HG03432 (cell line): ENCODE measurements at regions not wholly inside any gene's neighbourhood (a gene's known extent, or its start where the extent isn't known, plus 50 kb on each side); places are given as distances from the start of the nearest gene placed in this dataset.

Experiments
- ATAC-seq: cut with Tn5 transposase; IDR thresholded peaks from one replicate; pipeline ENCODE4 v1.9.1; 2021; ENCODE audit warnings: mild to moderate bottlenecking, moderate library complexity; ENCODE audit not compliant: unreplicated experiment

DNA sequence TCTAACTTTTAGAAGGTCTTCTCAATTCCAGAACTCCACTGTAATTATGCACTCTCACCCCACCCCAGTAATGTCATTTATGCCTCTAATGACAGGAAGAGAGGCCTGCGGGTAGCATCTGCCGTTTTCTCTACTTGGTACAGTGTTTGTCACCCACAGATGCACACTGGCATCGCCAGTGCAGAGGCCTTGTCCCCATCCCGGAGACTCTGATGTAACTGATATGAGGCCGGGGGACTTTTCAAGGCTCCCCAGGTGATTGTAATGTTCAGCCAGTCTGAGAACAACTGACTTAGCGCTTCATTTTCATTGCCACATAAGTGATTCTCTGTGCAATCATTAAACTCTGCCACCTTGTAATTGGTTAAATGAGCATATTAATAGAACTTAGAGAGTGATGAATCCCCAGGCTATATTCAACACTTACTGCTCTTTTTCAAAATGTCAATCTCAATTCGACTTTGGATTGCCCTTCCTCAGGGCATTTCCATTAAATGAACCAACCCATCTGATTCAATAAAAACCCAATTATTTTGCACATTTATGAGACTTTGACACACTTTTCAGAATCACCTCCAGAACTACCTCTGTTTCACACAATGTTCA is 113.2 kb downstream of the HERPUD2 start:
- no peak for ATAC-seq

DNA sequence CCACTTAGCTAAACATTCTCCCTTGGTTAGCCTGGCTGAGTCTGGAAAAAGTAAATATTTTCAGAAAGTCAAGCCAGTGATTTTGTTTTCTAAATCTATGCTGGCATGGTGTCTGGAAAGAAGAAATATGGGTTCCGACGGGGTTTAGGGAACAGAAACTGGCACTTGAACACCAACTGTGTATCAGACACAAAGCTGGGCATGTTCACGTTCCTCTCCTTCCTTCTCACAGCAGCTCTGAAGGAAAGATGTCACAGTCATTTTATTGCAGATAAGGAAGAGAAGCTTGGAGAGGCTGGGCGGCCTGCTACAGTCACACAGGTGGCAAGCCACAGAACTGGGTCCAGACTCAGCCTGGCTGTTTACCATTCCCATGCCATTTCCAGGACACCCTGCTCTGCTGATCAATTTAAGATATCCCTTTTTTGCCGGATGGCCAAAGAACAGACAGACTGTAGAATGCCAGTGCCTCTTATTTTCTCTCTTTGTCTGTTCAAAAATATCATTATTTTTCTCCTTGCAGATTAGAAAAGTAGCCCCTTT is 118.8 kb downstream of the HERPUD2 start:
- no peak for ATAC-seq

DNA sequence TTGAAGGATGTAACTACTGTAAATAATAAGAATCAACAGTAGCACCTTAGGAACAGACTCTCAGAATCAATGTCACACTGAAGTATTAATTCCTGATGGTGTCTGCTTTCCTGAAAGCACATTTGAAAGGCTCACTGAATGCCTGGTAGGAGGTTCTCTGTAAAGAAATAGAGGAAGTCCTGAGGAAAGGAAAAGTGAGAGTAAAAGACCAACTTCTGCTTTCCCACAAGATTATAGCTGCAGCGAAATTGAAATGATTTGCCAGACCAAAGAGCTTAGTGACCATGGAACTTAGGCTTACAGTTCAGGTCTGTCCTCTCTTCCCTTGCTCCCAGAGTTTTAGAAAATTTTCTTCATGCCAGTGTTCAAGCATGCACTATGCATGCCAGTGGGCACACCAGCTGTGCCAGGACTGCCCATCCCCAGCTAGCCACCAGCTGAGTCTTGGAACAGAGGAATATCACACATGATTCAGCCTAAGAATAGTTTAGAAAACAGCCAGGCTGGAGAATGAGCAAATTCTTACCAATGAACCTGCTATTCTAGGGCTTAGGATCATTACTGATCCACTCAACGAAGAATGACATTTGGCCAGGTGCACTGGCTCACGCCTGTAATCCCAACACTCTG is 123.2 kb downstream of the HERPUD2 start:
- ATAC-seq: no peak

DNA sequence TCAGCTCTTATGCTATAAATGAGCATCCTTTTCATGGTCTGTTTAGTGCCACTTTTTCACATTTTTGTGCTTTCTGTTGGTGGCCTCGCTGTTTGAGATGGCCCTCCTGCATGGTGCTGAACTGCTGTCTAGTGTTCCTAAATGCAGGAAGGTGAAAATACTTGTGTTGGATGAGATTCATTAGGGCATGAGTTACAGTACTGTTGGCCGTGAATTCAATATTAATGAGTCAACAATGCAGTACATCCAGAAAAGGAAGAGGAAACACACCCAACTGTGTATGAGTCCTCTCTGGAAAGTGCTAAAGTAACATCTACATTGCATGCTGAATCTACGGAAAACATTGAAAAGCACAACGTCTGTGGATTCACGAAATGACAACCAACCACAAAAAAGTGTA is 124.0 kb downstream of the HERPUD2 start:
- ATAC-seq: no peak

DNA sequence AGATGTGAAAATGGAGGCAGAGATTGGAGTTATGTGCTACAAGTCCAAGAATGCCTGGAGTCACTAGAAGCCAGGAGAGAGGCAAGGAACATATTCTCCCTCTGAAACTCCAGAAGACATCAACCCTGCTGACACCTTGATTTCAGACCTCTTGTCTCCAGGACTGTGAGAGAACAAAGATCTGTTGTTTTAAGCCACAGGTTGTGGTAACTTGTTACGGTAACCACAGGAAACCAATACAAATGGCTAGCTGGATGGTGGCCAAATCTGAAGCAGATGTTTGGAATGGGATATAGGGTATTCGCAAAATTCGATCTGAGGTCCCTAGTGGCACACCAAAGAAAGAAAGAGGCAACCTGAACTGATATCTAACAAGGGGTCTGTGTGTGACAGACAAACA is 129.0 kb downstream of the HERPUD2 start:
- ATAC-seq: no peak

DNA sequence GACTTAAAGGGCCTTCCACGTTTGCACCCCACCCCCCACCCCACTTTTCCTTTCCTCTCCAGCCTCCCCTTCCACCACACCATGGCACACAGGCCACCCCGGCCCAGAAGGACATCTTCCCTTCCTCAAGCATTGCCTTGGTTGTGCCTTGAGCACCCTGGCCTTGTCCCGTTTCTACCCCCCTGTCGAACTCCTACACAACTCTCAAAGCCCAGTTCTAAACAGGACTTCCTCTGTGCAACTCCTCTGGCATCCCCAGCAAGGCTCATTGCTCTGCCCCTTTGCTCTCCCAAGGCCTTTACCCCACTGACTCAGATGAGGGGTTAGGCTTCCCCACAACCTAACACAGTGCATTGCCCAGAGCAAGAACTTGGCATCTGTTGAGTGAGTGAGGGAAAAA is 136.1 kb downstream of the HERPUD2 start:
- ATAC-seq: no peak

DNA sequence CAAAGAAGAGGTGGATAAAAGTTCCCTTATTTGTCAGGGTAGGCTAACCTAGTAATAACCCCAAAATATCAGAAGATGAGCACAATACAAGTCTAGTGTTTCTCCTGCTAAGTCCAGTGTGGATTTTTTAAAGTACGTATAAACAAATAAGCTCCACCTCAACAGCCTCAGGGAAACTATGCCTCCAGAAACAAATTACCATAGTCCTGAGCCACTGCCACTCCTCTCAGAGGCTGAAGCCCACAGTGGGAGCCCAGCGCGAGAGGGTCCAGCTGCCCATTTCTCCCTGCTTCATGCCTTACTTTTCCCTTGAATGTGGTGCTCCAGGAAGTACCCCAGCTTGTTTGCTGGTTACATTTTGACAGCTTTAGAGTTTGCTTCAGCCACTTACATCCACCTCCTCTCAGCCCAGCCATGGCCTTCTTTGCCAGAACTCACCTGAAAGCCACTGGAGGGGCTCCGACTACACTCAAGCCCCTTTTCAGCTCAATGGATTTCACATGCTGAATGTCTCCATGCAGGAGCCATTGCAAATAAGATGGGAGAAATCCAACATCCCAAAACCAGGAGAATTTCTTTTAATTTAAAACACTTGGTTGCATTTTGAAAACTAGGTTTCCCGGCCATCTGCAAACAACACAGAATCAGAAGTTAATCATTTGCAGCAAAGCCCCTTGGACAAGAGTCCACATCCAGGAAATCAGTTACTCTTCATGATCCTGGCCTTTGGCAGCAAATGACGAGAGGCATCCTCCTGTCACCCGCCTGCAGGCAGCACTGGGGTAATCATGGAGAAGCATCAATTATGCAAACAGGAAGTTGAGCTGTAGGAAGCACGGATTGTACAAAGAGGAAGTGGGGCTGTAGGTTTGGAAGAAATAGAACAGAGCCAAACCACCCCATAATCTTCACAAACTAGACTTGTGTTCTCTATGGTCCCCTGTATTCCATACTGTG is 138.1 kb downstream of the HERPUD2 start:
- no peak for ATAC-seq

DNA sequence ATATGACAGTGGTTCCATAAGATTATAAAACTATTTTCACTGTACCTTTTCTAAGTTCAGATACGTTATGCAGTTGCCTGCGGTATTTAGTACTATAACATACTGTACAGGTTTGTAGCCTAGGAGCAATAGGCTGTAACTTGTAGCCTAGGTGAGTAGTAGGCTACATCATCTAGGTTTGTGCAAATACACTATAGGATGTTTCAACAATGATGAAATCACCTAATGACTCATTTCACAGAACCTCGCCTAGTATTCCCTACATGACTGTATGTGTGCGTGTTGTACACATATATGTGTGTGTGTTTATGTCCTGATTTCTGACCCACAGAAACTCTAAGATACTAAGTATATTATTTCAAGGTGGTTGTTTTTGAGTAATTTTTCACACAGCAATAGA is 139.0 kb downstream of the HERPUD2 start:
- ATAC-seq: no peak

DNA sequence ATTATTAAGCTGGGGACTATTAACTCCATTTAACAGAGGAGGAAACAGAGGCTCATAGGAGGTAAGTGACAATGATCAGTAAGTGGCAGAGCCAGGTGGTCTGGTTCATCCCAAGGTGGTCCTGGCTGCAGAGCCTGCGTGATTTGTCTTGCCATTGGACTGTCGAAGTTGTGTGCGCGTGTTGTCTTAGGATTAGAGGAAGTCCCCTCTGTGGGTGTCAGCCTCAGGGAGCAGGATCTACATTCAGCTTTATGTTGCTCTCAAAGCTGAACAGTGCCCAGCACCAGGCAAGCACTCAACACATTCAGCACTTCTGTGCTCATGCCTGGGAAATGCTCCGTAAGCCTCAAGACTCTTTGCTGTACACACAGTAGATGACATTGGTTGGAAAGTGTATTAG is 139.5 kb downstream of the HERPUD2 start:
- ATAC-seq: no peak

DNA sequence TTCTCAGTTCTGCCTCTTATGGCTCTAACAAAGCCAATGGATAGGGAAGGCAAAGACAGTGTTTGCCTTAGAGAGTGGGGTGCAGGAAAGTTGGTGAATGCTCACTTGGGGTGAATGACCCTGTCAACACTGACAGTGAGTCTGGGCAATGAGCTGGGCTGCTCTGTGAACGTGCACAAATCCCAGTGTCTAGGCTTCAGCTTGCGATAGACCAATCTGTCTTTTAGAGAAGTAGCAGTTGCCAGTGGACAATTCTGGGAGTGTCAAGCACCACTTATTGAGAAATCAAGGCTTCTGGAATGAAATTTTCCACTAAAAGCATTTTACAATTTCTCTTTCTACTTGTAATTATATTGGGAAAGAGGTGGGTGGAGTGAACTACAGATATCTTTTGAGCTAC is 141.4 kb downstream of the HERPUD2 start:
- no peak for ATAC-seq

DNA sequence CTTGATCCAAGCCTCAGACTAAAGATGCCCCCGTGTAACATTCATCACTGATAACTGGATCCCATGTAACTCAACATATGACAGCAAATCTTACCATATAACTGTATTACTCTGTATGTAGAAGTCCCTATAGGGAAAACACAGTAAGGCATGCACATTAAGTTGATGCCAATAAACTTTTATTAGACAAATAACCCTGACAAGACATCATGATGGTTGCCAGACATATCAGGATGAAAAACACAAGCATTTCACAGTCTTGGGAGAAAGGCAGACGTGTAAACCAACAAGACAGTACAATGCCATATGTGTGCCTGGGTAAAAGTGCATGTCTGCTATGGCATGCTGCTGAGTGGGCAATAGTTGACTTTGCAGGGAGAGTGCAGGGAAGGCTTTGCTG is 142.2 kb downstream of the HERPUD2 start:
- no peak for ATAC-seq

DNA sequence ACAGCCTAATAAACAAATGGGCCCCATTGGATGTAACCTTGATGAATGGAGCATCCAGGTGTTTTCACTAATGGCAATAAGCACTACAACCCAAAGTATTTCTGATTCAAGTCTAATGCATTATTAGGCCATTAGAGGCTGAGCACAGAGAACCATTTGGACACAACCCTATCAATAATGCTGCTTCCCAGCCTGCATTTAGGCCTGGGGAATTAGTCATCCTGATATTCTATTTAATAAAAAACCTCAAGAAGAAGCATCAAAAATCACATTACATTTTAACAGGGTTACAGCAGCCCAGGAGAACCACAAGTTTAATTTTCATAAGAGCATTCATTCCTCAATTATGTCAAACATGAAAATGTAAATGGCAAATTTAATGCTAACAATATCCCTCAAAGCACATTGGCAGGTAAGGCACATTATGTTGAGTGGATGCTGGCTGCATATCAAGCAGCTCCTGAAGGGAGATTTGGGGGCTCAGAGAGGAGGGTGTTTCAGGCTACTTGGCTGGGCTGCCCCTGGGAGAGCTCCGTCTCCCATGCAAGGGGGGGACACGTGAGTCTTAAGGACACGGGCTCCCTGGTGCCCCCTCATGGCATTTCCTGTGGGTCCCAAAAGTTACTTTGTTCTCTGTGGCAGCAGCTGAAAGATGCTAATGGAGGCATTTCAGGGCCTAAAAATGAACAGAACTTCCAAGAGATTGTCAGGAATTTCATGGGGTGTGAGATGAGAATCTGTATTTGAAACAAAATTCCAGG is 143.4 kb downstream of the HERPUD2 start:
- no peak for ATAC-seq

DNA sequence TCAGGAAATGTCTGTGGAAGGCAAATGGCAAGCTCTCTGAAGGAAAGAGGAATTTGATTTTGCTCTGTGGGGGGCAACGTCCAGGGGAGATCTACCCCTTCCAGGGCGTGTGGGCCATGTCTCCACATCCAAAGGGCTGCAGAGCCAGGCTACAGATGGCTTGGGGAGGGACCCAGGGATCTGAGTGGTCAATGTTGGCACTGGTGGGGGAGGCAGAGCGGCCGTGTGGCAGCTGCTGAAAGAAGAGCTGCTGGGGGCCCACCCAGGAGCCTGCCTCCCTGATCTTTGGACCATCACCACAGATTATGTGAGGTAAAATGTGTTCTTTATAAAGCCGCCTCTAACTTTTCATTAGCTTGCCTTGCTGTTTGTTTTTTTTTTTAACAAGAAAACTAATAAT is 144.1 kb downstream of the HERPUD2 start:
- ATAC-seq: no peak

DNA sequence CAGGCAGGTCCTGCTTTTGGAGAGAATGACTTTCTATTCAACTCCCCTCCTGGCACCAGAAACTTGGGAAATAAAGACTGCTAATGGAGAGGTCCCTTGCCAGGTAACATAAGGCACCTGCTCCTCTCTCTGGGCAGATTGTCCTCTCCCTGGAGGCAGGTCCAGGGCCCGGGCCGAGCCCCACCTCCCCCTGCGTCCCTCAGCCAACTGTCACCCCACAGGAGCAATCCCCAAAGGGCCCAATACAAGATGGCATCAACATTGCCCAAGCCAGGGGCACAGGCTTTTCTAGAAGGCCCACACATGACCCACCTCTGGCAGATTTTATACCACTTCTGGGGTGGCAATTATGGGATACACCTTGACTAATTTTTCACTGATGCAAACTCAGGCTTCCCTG is 145.2 kb downstream of the HERPUD2 start:
- ATAC-seq: no peak

DNA sequence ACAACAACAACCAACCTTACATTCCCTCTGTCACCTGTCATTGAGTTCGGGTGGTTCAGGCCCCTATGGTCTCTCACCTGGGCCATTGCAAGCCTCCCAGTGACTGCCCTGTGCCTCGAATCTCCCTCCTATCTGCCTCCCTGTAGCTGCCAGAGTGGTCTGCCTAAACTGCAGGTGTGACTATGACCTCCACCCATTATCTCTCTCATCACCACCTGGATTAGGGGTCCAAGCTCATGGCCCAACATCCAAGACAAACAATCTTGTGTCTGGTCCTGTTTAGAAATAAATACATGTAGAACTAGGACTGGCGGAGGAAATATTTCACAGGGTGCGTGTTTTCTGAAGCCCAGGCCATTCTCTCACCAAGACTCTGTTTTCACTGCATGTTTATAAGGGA is 146.6 kb downstream of the HERPUD2 start:
- ATAC-seq: no peak

DNA sequence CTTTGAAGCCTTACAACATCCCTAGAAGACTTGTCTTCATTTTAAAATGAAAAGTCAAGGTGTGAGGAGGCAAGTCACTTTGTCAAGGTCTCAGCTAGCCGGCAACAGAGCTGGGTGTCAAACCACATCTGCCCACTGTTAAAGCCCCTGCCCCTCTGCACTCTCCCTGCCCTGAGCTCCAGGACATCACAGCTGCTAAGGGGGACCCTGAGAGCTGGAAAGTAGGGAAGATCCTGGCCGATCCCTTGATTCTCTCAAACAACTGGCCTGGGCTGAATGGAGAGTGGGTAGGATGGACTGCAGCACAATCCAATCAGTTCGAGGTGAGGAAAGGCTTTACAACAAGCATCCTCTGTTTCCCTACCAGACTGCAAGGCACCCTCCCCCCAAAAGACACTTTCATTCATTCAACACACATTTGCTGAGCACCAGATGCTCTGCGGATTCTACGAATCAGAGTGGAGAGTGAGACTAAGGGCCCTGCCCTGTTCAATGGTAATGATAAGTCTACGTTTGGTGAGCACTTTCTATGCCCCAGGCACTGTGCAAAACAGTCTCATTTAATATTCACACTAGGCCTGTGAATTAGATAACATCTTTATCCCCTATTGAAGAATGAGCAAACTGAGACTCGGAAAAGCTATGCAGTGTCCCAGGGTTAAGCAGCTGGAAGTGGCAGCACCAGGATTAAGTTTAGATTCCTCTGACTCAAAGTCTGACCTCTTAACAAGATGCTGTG is 148.1 kb downstream of the HERPUD2 start:
- no peak for ATAC-seq

DNA sequence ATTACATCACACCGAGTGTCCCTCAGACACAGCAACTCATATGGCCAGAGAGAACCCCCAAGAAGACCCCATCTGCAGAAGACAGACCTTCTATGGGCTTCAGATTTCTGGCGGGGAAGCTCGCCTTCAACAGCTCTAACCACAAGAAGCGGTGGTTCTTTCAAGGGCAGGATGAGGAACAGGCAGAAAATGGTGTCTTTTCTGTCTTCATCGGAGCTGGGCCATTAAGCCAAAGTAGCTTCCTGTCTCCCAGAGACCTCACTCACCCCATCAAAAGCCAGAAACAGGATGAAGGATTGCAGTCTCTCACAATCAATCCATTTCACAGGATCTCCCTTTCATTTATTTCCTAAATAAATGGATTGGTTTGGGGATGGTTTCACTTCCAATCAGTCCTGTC is 149.1 kb downstream of the HERPUD2 start:
- ATAC-seq: no peak

DNA sequence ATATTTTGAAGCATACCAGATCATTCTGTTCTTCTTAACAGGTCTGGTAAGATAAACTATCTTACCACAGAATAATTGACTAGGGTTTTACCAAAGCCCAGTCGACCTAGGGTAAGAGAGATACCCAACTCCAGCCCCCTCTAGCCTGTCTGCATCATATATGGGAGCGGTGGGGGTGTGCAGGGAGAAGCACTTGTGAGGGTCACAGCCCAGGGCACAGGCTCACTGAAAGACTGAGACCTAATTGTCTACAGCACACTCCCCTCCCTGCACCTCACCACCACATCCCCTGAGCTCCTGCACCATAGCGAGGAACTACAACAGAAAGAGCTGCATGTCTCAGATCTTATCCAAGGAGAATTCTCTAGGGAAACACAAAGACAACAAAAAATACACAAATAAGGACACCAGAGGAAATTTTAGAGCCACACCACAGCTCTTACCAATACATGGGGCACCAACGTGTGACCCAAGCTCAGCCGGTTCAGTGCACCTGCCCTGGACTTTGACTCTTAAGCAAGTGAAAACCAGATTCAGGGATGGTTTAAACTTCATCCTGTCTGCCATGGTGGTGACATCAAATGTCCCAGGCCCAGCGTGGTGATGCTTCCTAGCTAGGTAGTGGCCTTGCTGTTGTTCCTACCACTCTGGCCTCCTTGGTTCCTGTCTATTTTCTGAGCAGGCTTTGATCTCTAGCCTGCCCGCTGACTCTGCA is 150.8 kb downstream of the HERPUD2 start:
- ATAC-seq: no peak
